OCI-LY1 (cell line): ENCODE measurements at regions not wholly inside any gene's neighbourhood (a gene's known extent, or its start where the extent isn't known, plus 50 kb on each side); places are given as distances from the start of the nearest gene placed in this dataset.

Experiments
- CTCF ChIP-seq: fragments of 200-600 bp; sonication (generic), shearing (Covaris generic); IDR thresholded peaks from 2 replicates; pipeline ENCODE4 v1.5.1; 2017; ENCODE audit warnings: mild to moderate bottlenecking, antibody characterized with exemption, low read length, moderate library complexity, mixed read lengths
- EZH2 ChIP-seq: fragments of 200-600 bp; sonication (generic), shearing (Covaris generic); IDR thresholded peaks from 2 replicates; pipeline ENCODE4 v1.8.0; 2017; ENCODE audit warnings: borderline replicate concordance, mixed run types, mild to moderate bottlenecking, antibody characterized with exemption, low read length, moderate library complexity, mixed read lengths

GRCh38 chr14:85948153-85948552 lies 418.2 kb downstream of the FLRT2 start:
- no peak for TF ChIP-seq CTCF
- TF ChIP-seq EZH2 = no peak
